ENCODE measurements at regions not wholly inside any gene's neighbourhood (a gene's known extent, or its start where the extent isn't known, plus 50 kb on each side); places are given as distances from the start of the nearest gene placed in this dataset.
"Not testable (repeated sequence)": the region's sequence is repeated elsewhere in the genome, so short reads cannot be mapped to it uniquely, and the experiment has no call there.

- no peak overlapping the region for H3K4me3 ChIP-seq (ENCODE audit: low read depth, poor library complexity, severe bottlenecking)
- no peak for DNase-seq (ENCODE audit: low spot score in 2 of 2)
- 63 to 72% methylated on average over 6 of the region's 6 CpGs for WGBS, 2 donors
- TF ChIP-seq CTCF (IDR thresholded peaks at IDR 0.05) (no peak), POLR2A (IDR thresholded peaks at IDR 0.05) (no peak)
- intact Hi-C loops (cut with DNase I; ENCODE audit: low total_unique reads), result no loop called here
These were observed 158.5 kb downstream of the KLRB1 start for GRCh38 chr12:9449181-9449580.

- 38 to 44% methylated on average over 6 of the region's 10 CpGs for WGBS, 2 donors
- intact Hi-C loops (cut with DNase I; ENCODE audit: low total_unique reads); H3K4me3 ChIP-seq (ENCODE audit: low read depth, poor library complexity, severe bottlenecking); DNase-seq (ENCODE audit: low spot score in 2 of 2): not testable (repeated sequence)
These were observed 159.1 kb downstream of the KLRB1 start for GRCh38 chr12:9448648-9449047.

DNA sequence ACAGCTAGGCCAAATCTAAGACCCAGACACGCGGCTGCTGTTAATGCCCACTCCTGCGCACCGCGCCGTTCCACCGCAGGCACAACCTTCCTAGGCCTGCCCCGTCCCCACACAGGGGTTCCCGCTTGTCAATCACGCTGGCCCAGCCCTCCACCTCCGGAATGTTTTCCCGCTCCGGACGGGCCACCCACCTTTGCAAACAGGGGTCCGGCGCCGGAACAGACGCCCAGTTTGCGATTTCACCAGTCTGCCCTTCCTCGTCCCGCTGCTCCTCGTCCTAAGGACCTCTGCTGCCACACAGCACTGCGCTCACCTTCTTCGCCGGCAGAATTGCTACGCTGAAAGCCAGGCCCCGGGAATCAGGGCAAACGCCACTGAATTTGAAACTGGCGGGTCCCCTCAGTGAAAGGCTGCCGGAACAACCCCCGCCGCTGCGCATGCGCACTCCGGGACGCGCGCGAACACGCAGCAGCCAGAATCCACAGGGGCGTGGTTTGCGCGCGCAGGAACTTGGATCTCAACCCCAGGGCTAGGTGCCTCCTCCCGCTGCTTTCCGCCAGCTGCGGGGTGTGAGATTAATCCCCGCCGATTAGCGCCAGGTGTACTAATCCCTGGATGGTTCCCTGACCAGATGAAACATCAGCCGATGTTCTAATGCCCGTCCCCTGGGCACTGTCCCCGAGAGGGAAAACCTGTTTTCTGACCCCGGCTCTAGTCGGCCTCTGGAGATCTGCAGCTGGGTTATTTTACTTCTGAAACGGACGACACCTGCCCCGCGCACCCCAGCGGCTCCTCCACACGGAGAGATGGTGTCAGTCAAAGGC, 159.7 kb downstream of the KLRB1 start:
- 0 to 1% methylated on average over 40 to 43 of the region's 61 CpGs for WGBS, 2 donors

GRCh38 chr12:9446883-9447761, 160.6 kb downstream of the KLRB1 start:
- intact Hi-C loops (cut with DNase I; ENCODE audit: low total_unique reads); H3K4me3 ChIP-seq (ENCODE audit: low read depth, poor library complexity, severe bottlenecking); DNase-seq (ENCODE audit: low spot score in 2 of 2): not testable (repeated sequence)
- WGBS, 2 donors, result 14 to 25% methylated on average over 15 to 19 of the region's 20 CpGs

More for the DNA sequence above, 159.7 kb downstream of the KLRB1 start:
- peak overlapping the region; percentile 43 for H3K4me3 ChIP-seq (ENCODE audit: low read depth, poor library complexity, severe bottlenecking)
- intact Hi-C loops (cut with DNase I; ENCODE audit: low total_unique reads), result not testable (repeated sequence)
- DNase-seq (ENCODE audit: low spot score in 2 of 2), result peak; percentile 89 to 98

DNA sequence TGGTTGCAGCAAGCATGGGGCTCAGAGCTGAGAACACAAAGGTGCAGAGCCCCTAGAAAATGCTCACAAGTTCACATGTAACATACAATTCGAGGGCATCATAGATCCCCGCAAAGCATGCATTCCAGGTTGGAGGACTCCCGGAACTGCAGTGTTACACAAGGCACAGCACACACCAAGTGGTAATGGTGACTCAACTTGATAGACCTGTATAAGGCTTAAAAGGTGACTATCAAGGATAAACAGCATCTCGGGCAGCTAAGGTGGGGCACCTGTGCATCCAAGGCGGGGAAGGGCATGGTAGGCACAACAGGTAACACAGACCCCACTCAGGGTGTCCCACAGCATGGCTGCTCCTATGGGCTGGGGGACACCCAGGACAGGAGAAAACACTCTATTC, 167.3 kb downstream of the KLRB1 start:
- H3K4me3 ChIP-seq (ENCODE audit: low read depth, poor library complexity, severe bottlenecking); DNase-seq (ENCODE audit: low spot score in 2 of 2); intact Hi-C loops (cut with DNase I; ENCODE audit: low total_unique reads): not testable (repeated sequence)
- WGBS, 2 donors, result 86 to 96% methylated on average over 5 of the region's 5 CpGs

- H3K4me3 ChIP-seq (ENCODE audit: low read depth, poor library complexity, severe bottlenecking); DNase-seq (ENCODE audit: low spot score in 2 of 2); intact Hi-C loops (cut with DNase I; ENCODE audit: low total_unique reads): not testable (repeated sequence)
- 88 to 91% methylated on average over 7 to 9 of the region's 15 CpGs for WGBS, 2 donors
These were observed 172.0 kb downstream of the KLRB1 start for GRCh38 chr12:9435682-9436081.

GRCh38 chr12:9430385-9430784, 177.3 kb downstream of the KLRB1 start:
- 100% methylated on average over 1 of the region's 19 CpGs; no CpG with 5 or more reads in 1 of the 2 donors for WGBS, 2 donors
- H3K4me3 ChIP-seq (ENCODE audit: low read depth, poor library complexity, severe bottlenecking); intact Hi-C loops (cut with DNase I; ENCODE audit: low total_unique reads); DNase-seq (ENCODE audit: low spot score in 2 of 2): not testable (repeated sequence)

- H3K4me3 ChIP-seq (ENCODE audit: low read depth, poor library complexity, severe bottlenecking); intact Hi-C loops (cut with DNase I; ENCODE audit: low total_unique reads): not testable (repeated sequence)
- DNase-seq (ENCODE audit: low spot score in 2 of 2), result peak in 1 of 2 donors; percentile 66
- WGBS, 2 donors, result 98 to 99% methylated on average over 11 of the region's 13 CpGs
These were observed 178.9 kb downstream of the KLRB1 start for GRCh38 chr12:9428856-9429255.

GRCh38 chr12:9425429-9425828, 182.3 kb downstream of the KLRB1 start:
- 20 to 77% methylated on average over 1 to 4 of the region's 13 CpGs for WGBS, 2 donors
- DNase-seq (ENCODE audit: low spot score in 2 of 2), result peak in 1 of 2 donors; percentile 21
- intact Hi-C loops (cut with DNase I; ENCODE audit: low total_unique reads); H3K4me3 ChIP-seq (ENCODE audit: low read depth, poor library complexity, severe bottlenecking): not testable (repeated sequence)

DNA sequence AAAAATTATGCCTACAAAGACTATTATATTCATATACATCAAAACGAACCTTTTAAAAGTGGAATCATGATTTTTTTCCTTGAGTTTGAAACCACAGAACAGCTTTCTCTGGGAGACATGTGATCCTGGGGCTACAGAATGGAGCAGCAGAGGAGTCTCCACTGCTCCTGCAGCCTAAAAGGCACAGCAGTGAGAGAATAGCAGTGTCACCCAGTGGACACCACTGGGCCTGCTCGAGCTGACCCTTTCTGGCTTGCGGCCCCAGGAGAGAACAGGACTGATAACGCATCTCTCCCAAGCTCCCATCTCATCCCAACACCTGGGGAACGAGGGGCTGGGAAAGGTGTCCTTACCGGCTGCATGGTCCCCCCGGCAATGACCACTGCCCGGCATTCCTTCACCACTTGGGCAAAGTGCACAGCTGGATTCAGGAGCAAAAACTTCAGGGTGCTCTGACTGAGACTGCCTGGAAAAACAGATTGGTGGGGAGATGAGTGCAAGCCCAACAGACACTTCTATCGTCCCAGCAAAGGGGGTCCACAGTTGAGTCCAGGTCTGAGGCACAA, 183.5 kb downstream of the KLRB1 start:
- DNase-seq (ENCODE audit: low spot score in 2 of 2), result peak in 1 of 2 donors; percentile 56
- WGBS, 2 donors, result 81 to 83% methylated on average over 8 of the region's 9 CpGs
- intact Hi-C loops (cut with DNase I; ENCODE audit: low total_unique reads); H3K4me3 ChIP-seq (ENCODE audit: low read depth, poor library complexity, severe bottlenecking): not testable (repeated sequence)

DNA sequence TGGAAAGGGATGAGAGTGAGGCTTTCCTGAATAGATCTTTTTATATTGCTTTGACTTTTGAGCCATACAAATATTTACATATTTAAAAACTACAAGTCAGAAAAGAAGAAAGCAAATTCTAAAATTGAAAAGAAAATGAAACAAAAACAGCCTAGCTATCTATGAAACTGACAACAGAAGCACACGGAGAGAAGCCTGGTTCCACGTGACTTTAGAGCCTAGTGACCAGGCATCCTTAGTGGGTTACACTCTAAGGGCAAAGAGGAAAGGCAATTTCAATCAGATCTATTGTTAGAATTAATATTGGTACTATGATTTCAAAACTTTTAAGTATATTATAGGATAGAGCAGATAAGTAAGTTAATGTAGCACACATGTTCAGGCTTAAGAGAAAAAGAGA, 185.0 kb downstream of the KLRB1 start:
- DNase-seq (ENCODE audit: low spot score in 2 of 2); intact Hi-C loops (cut with DNase I; ENCODE audit: low total_unique reads); H3K4me3 ChIP-seq (ENCODE audit: low read depth, poor library complexity, severe bottlenecking): not testable (repeated sequence)
- WGBS, 2 donors, result 100% methylated on average over 1 of the region's 2 CpGs

DNA sequence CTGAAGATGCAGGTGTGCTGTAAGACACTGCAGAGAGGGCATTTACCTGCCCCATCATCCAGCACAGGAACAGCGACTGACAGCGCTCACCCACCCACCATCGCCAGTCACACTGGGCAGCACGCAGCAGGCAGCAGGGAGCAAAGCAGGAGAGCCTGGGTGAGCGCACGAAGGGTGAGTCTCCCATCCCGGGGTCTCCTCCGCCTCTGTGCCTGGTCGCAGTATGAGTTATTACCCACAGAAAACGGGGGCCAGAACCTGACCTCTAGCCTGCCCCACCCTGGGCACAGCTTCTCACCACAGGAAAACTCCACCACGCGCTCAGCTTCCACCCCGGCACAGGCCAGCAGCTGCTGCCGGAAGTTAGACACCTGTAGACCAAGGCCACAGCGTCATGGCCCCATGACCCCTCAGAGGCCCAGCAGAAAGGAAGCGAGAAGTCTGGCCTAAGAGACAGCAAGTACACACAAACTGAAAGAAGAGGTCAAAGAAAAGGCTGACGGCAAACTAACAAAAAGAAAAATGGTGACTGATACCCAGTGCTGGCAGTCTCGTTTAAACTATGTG, 186.1 kb downstream of the KLRB1 start:
- intact Hi-C loops (cut with DNase I; ENCODE audit: low total_unique reads); DNase-seq (ENCODE audit: low spot score in 2 of 2); H3K4me3 ChIP-seq (ENCODE audit: low read depth, poor library complexity, severe bottlenecking): not testable (repeated sequence)
- WGBS, 2 donors, result 88% methylated on average over 3 to 9 of the region's 18 CpGs

DNA sequence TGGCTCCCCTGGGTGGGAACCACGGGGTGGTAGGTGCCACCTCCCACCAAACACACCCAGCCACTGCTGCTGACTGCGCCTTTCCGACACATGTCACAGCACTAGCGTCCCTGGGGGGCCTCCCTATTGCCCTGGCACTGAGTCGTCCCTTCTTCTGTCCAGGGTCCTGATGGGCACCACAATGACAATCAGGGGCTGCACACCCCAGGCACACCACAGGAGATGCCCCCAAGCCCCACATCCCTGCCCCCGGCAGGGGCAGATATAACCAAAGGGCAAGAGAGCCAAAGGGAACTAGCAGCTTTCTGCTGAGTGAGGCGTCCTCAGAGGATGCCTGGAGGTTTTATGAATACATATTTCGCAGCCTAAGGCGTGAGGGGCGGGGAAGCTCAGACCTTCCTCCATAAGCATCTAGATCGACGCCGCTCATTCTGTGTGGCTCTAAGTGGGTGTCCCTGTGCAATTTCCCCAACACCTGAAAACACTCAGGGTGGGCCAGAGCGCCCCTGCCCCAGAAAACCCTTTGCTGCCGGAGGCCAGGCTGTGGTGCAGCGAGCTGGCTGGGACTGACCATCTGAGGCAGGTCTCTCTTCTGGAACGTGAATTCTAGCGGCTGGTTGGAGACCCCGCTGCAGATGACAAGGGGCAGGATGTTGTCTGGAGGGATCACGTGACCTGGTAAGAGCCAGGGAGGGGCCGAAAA, 186.7 kb downstream of the KLRB1 start:
- DNase-seq (ENCODE audit: low spot score in 2 of 2); intact Hi-C loops (cut with DNase I; ENCODE audit: low total_unique reads); H3K4me3 ChIP-seq (ENCODE audit: low read depth, poor library complexity, severe bottlenecking): not testable (repeated sequence)
- WGBS, 2 donors, result 95 to 96% methylated on average over 16 to 18 of the region's 21 CpGs
